Astrocyte (in vitro differentiated cells and primary cell): ENCODE measurements at regions not wholly inside any gene's neighbourhood (a gene's known extent, or its start where the extent isn't known, plus 50 kb on each side); places are given as distances from the start of the nearest gene placed in this dataset.

Experiments
- DNase-seq: peaks from one replicate; pipeline ENCODE4 v3.0.0-alpha.2; 2010; ENCODE audit warnings: low read depth
- FAIRE-seq: peaks from 2 replicates; lab custom pipeline; 2011; peaks lifted over from hg19 to GRCh38; lab: Jason Lieb, UNC
- H2AFZ ChIP-seq: 2 replicates; pipeline ENCODE4 v1.6.0; 2012; ENCODE audit warnings: low read depth, low read length, inconsistent platforms
- H3K27ac ChIP-seq: 2 replicates; pipeline ENCODE4 v1.5.1; 2011; ENCODE audit warnings: low read depth, low read length, inconsistent platforms
- H3K27me3 ChIP-seq: 2 replicates; pipeline ENCODE4 v1.6.0; 2011; ENCODE audit warnings: low read length, inconsistent platforms; ENCODE audit not compliant: insufficient read depth
- H3K36me3 ChIP-seq: 2 replicates; pipeline ENCODE4 v1.5.1; 2011; ENCODE audit warnings: low read length, inconsistent platforms; ENCODE audit not compliant: insufficient read depth
- H3K4me1 ChIP-seq: 2 replicates; pipeline ENCODE4 v1.5.1; 2011; ENCODE audit warnings: low read length, inconsistent platforms; ENCODE audit not compliant: insufficient read depth
- H3K4me2 ChIP-seq: 2 replicates; pipeline ENCODE4 v1.6.0; 2012; ENCODE audit warnings: low read length, inconsistent platforms
- H3K4me3 ChIP-seq: 2 replicates; pipeline ENCODE4 v1.5.1; 2011; ENCODE audit warnings: low read depth, mild to moderate bottlenecking, low read length, inconsistent platforms; ENCODE audit not compliant: insufficient read depth
- H3K79me2 ChIP-seq: 2 replicates; pipeline ENCODE4 v1.6.0; 2012; ENCODE audit warnings: mild to moderate bottlenecking, low read length, inconsistent platforms; ENCODE audit not compliant: insufficient read depth
- H3K9ac ChIP-seq: 2 replicates; pipeline ENCODE4 v1.6.0; 2012; ENCODE audit warnings: mild to moderate bottlenecking, low read length, inconsistent platforms
- H3K9me3 ChIP-seq: 2 replicates; pipeline ENCODE4 v1.5.1; 2012; ENCODE audit warnings: low read depth, mild to moderate bottlenecking, low read length, inconsistent platforms; ENCODE audit not compliant: insufficient read depth
- H4K20me1 ChIP-seq: 2 replicates; pipeline ENCODE4 v1.6.0; 2012; ENCODE audit warnings: low read length, inconsistent platforms; ENCODE audit not compliant: insufficient read depth
- H3K27ac Mint-ChIP-seq: one replicate; pipeline ENCODE4 v1.8.0; 2021; ENCODE audit warnings: mild to moderate bottlenecking, mixed read lengths; ENCODE audit not compliant: unreplicated experiment
- H3K27me3 Mint-ChIP-seq: one replicate; pipeline ENCODE4 v1.8.0; 2021; ENCODE audit warnings: low read depth, mixed read lengths; ENCODE audit not compliant: unreplicated experiment
- H3K36me3 Mint-ChIP-seq: one replicate; pipeline ENCODE4 v1.8.0; 2021; ENCODE audit warnings: low read depth, mixed read lengths; ENCODE audit not compliant: unreplicated experiment
- H3K4me1 Mint-ChIP-seq: one replicate; pipeline ENCODE4 v1.8.0; 2021; ENCODE audit warnings: low read depth, mixed read lengths; ENCODE audit not compliant: unreplicated experiment
- H3K4me3 Mint-ChIP-seq: one replicate; pipeline ENCODE4 v1.8.0; 2021; ENCODE audit warnings: mild to moderate bottlenecking, moderate library complexity, mixed read lengths; ENCODE audit not compliant: unreplicated experiment
- H3K9me3 Mint-ChIP-seq: one replicate; pipeline ENCODE4 v1.8.0; 2021; ENCODE audit warnings: mild to moderate bottlenecking, mixed read lengths; ENCODE audit not compliant: unreplicated experiment
- EZH2 ChIP-seq: IDR thresholded peaks from 2 replicates; pipeline ENCODE4 v1.6.1; 2012; ENCODE audit warnings: mild to moderate bottlenecking, low read length, inconsistent platforms; ENCODE audit not compliant: insufficient read depth
- TF ChIP-seq, protein P1 (sequence below): IDR thresholded peaks from 2 replicates; pipeline ENCODE4 v1.5.1; 2011; ENCODE audit warnings: low read depth, mild to moderate bottlenecking, inconsistent platforms, low read length, moderate library complexity; ENCODE audit not compliant: insufficient read depth

DNA sequence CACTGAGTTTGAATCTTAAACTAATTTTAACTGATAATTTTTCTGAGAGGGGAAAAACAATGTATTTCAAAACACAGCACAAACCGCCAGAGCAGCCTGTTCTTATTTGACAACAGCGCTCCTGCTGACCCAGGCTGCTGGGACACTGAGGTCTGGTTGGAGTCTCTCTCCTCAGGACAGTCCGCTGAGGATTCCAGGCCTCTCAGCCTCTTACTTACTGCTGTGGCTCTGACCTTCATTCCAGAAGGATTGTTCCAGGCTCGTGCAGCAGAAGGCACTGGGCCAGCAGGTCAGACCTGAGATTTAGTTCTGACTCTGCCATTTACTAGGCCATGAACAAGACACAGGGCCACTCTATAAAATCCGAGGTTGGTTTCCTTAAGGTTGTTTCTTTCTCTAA lies 393.6 kb downstream of the TDRD3 start:
- H3K36me3 Mint-ChIP-seq, result no peaks in the 10 kb centered on the region
- TF ChIP-seq EZH2, result no peak
- TF ChIP-seq, protein P1, sequence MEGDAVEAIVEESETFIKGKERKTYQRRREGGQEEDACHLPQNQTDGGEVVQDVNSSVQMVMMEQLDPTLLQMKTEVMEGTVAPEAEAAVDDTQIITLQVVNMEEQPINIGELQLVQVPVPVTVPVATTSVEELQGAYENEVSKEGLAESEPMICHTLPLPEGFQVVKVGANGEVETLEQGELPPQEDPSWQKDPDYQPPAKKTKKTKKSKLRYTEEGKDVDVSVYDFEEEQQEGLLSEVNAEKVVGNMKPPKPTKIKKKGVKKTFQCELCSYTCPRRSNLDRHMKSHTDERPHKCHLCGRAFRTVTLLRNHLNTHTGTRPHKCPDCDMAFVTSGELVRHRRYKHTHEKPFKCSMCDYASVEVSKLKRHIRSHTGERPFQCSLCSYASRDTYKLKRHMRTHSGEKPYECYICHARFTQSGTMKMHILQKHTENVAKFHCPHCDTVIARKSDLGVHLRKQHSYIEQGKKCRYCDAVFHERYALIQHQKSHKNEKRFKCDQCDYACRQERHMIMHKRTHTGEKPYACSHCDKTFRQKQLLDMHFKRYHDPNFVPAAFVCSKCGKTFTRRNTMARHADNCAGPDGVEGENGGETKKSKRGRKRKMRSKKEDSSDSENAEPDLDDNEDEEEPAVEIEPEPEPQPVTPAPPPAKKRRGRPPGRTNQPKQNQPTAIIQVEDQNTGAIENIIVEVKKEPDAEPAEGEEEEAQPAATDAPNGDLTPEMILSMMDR, result no peak
- H3K9ac ChIP-seq, result no peak overlapping the region
- no peak overlapping the region for H3K4me3 ChIP-seq
- H3K4me1 Mint-ChIP-seq, result no peaks in the 10 kb centered on the region
- H3K4me2 ChIP-seq, result no peak overlapping the region
- H3K4me3 Mint-ChIP-seq, result no peak overlapping the region
- no peak overlapping the region for H2AFZ ChIP-seq
- no peaks in the 10 kb centered on the region for H3K9me3 Mint-ChIP-seq
- DNase-seq, result no peak
- no peaks in the 10 kb centered on the region for H3K9me3 ChIP-seq
- H3K27ac ChIP-seq, result no peak overlapping the region
- H3K36me3 ChIP-seq, result no peaks in the 10 kb centered on the region
- H3K27me3 ChIP-seq, result no peaks in the 10 kb centered on the region
- H3K79me2 ChIP-seq, result no peaks in the 10 kb centered on the region
- no peak for FAIRE-seq
- H3K27me3 Mint-ChIP-seq, result no peaks in the 10 kb centered on the region
- H3K4me1 ChIP-seq, result no peaks in the 10 kb centered on the region
- H4K20me1 ChIP-seq, result no peaks in the 10 kb centered on the region
- H3K27ac Mint-ChIP-seq, result no peak overlapping the region

DNA sequence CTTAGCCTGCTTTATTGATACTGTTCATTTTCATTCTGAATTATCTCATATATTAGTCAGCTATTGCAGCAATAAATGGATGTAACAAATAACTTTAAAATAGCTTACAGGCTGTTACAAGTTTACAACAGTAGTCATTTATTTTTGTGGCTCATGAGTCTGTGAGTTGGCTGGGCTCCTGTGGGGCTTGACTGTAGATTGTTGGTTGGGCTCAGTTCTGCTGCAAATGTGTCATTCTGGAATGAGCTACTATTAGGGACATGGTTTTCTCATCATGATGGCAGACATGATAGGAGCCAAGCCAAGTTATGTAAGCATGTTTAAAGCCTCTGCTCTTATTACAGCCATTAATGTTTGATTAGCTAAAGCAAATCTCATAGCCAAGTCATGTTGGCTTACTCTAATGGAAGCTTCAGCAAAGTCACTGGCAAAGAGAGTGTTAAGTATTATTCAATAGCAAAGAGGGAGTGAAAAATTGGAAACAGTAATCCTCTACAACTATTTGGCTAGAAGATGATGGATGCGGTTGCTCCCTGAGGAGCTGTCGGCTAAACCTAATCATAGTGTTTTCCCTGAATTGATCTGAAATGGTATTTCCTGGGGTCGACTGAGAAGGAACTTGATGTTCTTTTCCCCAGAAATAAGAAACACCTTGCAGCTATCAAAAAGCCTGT lies 391.3 kb downstream of the TDRD3 start:
- Mint-ChIP-seq H3K4me1 (no peaks in the 10 kb centered on the region), H3K36me3 (no peaks in the 10 kb centered on the region), H3K27me3 (no peaks in the 10 kb centered on the region), H3K9me3 (no peaks in the 10 kb centered on the region), H3K4me3 (no peak overlapping the region), H3K27ac (no peak overlapping the region)
- Histone ChIP-seq H3K4me3 (no peak overlapping the region), H3K4me2 (no peak overlapping the region), H3K4me1 (no peaks in the 10 kb centered on the region), H3K79me2 (no peaks in the 10 kb centered on the region), H3K9me3 (no peaks in the 10 kb centered on the region), H2AFZ (no peak overlapping the region), H4K20me1 (no peaks in the 10 kb centered on the region), H3K9ac (no peak overlapping the region), H3K27me3 (no peaks in the 10 kb centered on the region), H3K27ac (no peak overlapping the region), H3K36me3 (no peaks in the 10 kb centered on the region)
- DNase-seq (peak; percentile 44), FAIRE-seq (no peak)
- TF ChIP-seq EZH2, result no peak

- Histone ChIP-seq H3K27me3 (no peaks in the 10 kb centered on the region), H3K9me3 (no peaks in the 10 kb centered on the region), H3K4me2 (no peak overlapping the region), H3K4me3 (no peak overlapping the region), H2AFZ (no peak overlapping the region), H3K79me2 (no peaks in the 10 kb centered on the region), H3K27ac (no peak overlapping the region), H3K36me3 (no peaks in the 10 kb centered on the region), H3K9ac (no peak overlapping the region), H3K4me1 (no peaks in the 10 kb centered on the region), H4K20me1 (no peaks in the 10 kb centered on the region)
- no peaks in the 10 kb centered on the region for H3K9me3 Mint-ChIP-seq
- no peak for DNase-seq
- H3K4me1 Mint-ChIP-seq, result no peaks in the 10 kb centered on the region
- no peak overlapping the region for H3K4me3 Mint-ChIP-seq
- H3K36me3 Mint-ChIP-seq, result no peaks in the 10 kb centered on the region
- no peak overlapping the region for H3K27ac Mint-ChIP-seq
- FAIRE-seq, result no peak
- H3K27me3 Mint-ChIP-seq, result no peaks in the 10 kb centered on the region
- TF ChIP-seq, protein P1, result no peak
- TF ChIP-seq EZH2, result no peak
Observed at GRCh38 chr13:60787083-60787482, 390.1 kb downstream of the TDRD3 start.
